ENCODE measurements at regions not wholly inside any gene's neighbourhood (a gene's known extent, or its start where the extent isn't known, plus 50 kb on each side); places are given as distances from the start of the nearest gene placed in this dataset.

DNA sequence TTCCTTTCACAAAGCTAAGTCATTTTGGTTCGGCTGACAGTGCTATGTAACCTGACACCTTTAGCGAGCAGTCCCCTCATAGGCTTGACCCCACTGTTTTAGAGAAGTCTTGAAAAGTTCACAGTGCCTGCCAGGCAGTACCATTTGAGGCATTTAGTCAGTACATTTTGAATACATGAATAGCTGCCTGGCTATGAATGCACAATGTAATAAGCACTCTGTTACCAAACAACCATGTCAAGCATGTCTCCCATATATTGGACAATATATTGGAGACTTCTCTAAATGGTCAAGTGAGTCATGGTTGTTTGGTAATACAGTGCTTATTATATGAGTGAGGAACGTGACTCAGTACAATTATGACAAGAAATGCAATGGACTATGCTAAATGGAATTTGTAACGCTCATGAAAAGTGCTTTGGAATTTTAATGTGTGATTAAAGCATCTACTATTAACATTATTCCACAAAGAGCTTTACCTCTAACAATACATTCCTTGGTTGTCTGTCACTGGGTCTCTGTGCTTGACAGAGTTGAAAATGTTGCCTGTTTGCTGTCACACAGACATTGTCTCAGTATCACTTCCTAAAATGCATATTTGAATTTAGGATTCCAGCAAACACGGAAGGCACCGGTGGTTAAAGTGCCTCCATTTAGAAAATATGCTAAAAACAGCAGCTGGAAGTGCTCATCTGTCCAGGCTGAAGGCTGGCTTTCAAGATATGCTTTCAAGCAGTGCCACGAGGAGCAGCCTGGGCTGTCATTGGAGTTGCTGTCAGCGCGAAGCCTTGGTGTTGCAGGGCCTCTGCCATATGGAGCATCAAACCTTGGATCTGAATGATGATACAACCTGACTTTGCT, 458.6 kb downstream of the FBXO15 start:
- no peak overlapping the region for H3K56ac ChIP-seq (ENCODE audit: insufficient read length, low read depth, low read length)
- Mint-ChIP-seq H3K27me3 (ENCODE audit: low read depth) (no peaks in the 10 kb centered on the region), H3K27ac (no peak overlapping the region), H3K36me3 (ENCODE audit: insufficient read depth in 1 of 3, low read depth in 3 of 3) (peaks cover 0 to 12% (median 2%) of the 10 kb centered on the region in 3 experiments; a peak in 3 of 7 replicates), H3K4me1 (peaks cover 18 to 22% of the 10 kb centered on the region in 2 experiments), H3K4me3 (no peak overlapping the region), H3K9me3 (peaks cover 6 to 9% of the 10 kb centered on the region in 2 experiments; a peak in 3 of 5 replicates)
- no peak overlapping the region for H2BK15ac ChIP-seq (ENCODE audit: low read depth, low read length)
- no peaks in the 10 kb centered on the region for H3K9me3 ChIP-seq (ENCODE audit: control insufficient read depth, low read depth, low read length)
- H2BK12ac ChIP-seq (ENCODE audit: insufficient read length, low read depth, low read length): no peak overlapping the region
- H3K4ac ChIP-seq (ENCODE audit: low read depth, low read length): no peak overlapping the region
- no peak overlapping the region for H2AK5ac ChIP-seq (ENCODE audit: insufficient read length, low read length)
- H3K79me2 ChIP-seq (ENCODE audit: insufficient read depth, low read length): no peaks in the 10 kb centered on the region
- H3K18ac ChIP-seq (ENCODE audit: insufficient read length, low read depth, low read length): no peak overlapping the region
- H2BK5ac ChIP-seq (ENCODE audit: insufficient read length, low read length): no peak overlapping the region
- H4K20me1 ChIP-seq (ENCODE audit: control insufficient read depth, insufficient read depth, insufficient read length): no peaks in the 10 kb centered on the region
- H3K4me2 ChIP-seq (ENCODE audit: insufficient read depth, insufficient read length, low read length): peak overlapping the region; percentile 12
- TF ChIP-seq CTCF (conservative IDR thresholded peaks at IDR 0.05): no peak
- H3T11ph ChIP-seq (ENCODE audit: low read length): no peak overlapping the region
- H4K5ac ChIP-seq (ENCODE audit: insufficient read length, low read depth, low read length): no peak overlapping the region
- no peak overlapping the region for H3K27ac ChIP-seq (ENCODE audit: insufficient read length, low read depth, low read length)
- no peaks in the 10 kb centered on the region for H3K23me2 ChIP-seq (ENCODE audit: insufficient read length, low read depth, low read length, poor library complexity, severe bottlenecking)
- H3K79me1 ChIP-seq (ENCODE audit: insufficient read depth, low read depth, low read length, poor library complexity, severe bottlenecking): no peaks in the 10 kb centered on the region
- peaks cover 4% of the 10 kb centered on the region; the same call in 1 of the 2 replicates for H3K4me1 ChIP-seq (ENCODE audit: insufficient read depth, low read length)
- no peak overlapping the region for H4K8ac ChIP-seq (replicated peaks; ENCODE audit: insufficient read length, low read depth, low read length)
- no peaks in the 10 kb centered on the region for H3K27me3 ChIP-seq (ENCODE audit: insufficient read depth, low read length)
- H2AFZ ChIP-seq (ENCODE audit: low read length): no peak overlapping the region
- WGBS (ENCODE audit: extremely low coverage, insufficient read length, low lambda C conversion rate): no CpG with 5 or more reads among the region's 9 CpGs
- H4K91ac ChIP-seq (ENCODE audit: insufficient read length, low read depth, low read length): no peak overlapping the region
- H2BK120ac ChIP-seq (ENCODE audit: low read depth, low read length, poor library complexity, severe bottlenecking): no peak overlapping the region
- H3K9ac ChIP-seq (ENCODE audit: extremely low read depth, insufficient read length, low read length): no peak overlapping the region
- H3K23ac ChIP-seq (ENCODE audit: insufficient read length, low read depth, low read length): no peak overlapping the region
- H2BK20ac ChIP-seq (ENCODE audit: low read depth, low read length, poor library complexity, severe bottlenecking): no peak overlapping the region
- H3K14ac ChIP-seq (ENCODE audit: insufficient read depth, low read length): no peak overlapping the region
- DNase-seq: no peak

Data from H9 (cell line).